Lung (tissue), 11 donors: ENCODE measurements at regions not wholly inside any gene's neighbourhood (a gene's known extent, or its start where the extent isn't known, plus 50 kb on each side); places are given as distances from the start of the nearest gene placed in this dataset.

Source experiments
- ATAC-seq: fragments of 200-7000 bp; cut with Tn5 transposase; one replicate; pipeline ENCODE4 v1.9.1; 2020; ENCODE audit warnings: moderate number of reproducible peaks; ENCODE audit not compliant: insufficient read depth, low FRiP score
- DNase-seq, 3 donors: peaks; one replicate each; pipeline ENCODE4 v3.0.0-alpha.2; 2013 to 2017
- H3K27ac ChIP-seq, 2 donors: one replicate each; pipeline ENCODE4 v1.5.1; 2013; ENCODE audit warnings: mild to moderate bottlenecking in 2 of 2, moderate library complexity in 2 of 2, control low read depth in 1 of 2, inconsistent platforms in 1 of 2, low read depth in 1 of 2, low read length in 1 of 2
- H3K27me3 ChIP-seq, 3 donors: one replicate each; pipeline ENCODE4 v1.5.1; 2013; ENCODE audit warnings: low read length in 2 of 3; ENCODE audit not compliant: control insufficient read depth in 3 of 3, insufficient read depth in 3 of 3
- H3K36me3 ChIP-seq, 4 donors: one replicate each; pipeline ENCODE4 v1.5.1; 2013; ENCODE audit warnings: low read length in 4 of 4, mild to moderate bottlenecking in 1 of 4, moderate library complexity in 1 of 4; ENCODE audit not compliant: control insufficient read depth in 4 of 4, insufficient read depth in 4 of 4
- H3K4me1 ChIP-seq, 5 donors: one replicate each; pipeline ENCODE4 v1.5.1; 2013; ENCODE audit warnings: low read length in 5 of 5, mild to moderate bottlenecking in 2 of 5, moderate library complexity in 1 of 5; ENCODE audit not compliant: control insufficient read depth in 5 of 5, insufficient read depth in 5 of 5
- H3K4me3 ChIP-seq: one replicate; pipeline ENCODE4 v1.5.1; 2013; ENCODE audit warnings: mild to moderate bottlenecking, control low read depth, moderate library complexity
- H3K9ac ChIP-seq, 2 donors: one replicate each; pipeline ENCODE4 v1.5.1; 2013; ENCODE audit warnings: low read length in 2 of 2, control low read depth in 1 of 2; ENCODE audit not compliant: insufficient read depth in 1 of 2
- H3K9me3 ChIP-seq, 4 donors: one replicate each; pipeline ENCODE4 v1.5.1; 2013; ENCODE audit warnings: low read length in 3 of 4, mild to moderate bottlenecking in 1 of 4, moderate library complexity in 1 of 4; ENCODE audit not compliant: control insufficient read depth in 4 of 4, insufficient read depth in 3 of 4
- CTCF ChIP-seq: IDR thresholded peaks from 2 replicates; pipeline ENCODE4 v1.5.1; 2012; ENCODE audit warnings: mild to moderate bottlenecking; ENCODE audit errors: control extremely low read depth, extremely low read depth
- WGBS, 2 donors: extraction: QIAGEN DNeasy Blood & Tissue Kit; methylation state at CpG; one replicate each; pipeline ENCODE4 v1.1.7; 2013; 5-methylcytosine and 5-hydroxymethylcytosine counted together
- donor health status: control.
- donor health status: control.
- donor health status: Bipolar disorder and iron deficiency.
- donor health status: healthy.
- donor health status: DM: yes; HTN: yes; CAD: no.

- no peak for DNase-seq
- Histone ChIP-seq H3K4me3 (no peak overlapping the region), H3K9ac (no peak overlapping the region), H3K27me3 (no peaks in the 10 kb centered on the region), H3K27ac (no peak overlapping the region), H3K36me3 (no peaks in the 10 kb centered on the region), H3K4me1 (no peaks in the 10 kb centered on the region), H3K9me3 (no peaks in the 10 kb centered on the region)
- no peak for ATAC-seq
- no peak for TF ChIP-seq CTCF
- 88 to 90% methylated on average over 3 of the region's 3 CpGs for WGBS, 2 donors
Measured at GRCh38 chr19:28718909-28719308, 494.0 kb downstream of the UQCRFS1 start.

- no peak for TF ChIP-seq CTCF
- no peak overlapping the region for H3K9ac ChIP-seq
- no peak overlapping the region for H3K4me3 ChIP-seq
- no peaks in the 10 kb centered on the region for H3K36me3 ChIP-seq
- WGBS, 2 donors, result 88 to 91% methylated on average over 3 of the region's 3 CpGs
- H3K27ac ChIP-seq, result no peak overlapping the region
- DNase-seq, result no peak
- H3K9me3 ChIP-seq, result no peaks in the 10 kb centered on the region
- H3K4me1 ChIP-seq, result no peaks in the 10 kb centered on the region
- ATAC-seq, result no peak
- peaks cover 0 to 2% (median 0%) of the 10 kb centered on the region in 3 donors for H3K27me3 ChIP-seq
Measured at GRCh38 chr19:28715157-28715556, 497.8 kb downstream of the UQCRFS1 start.

GRCh38 chr19:28711411-28711810 lies 501.5 kb downstream of the UQCRFS1 start:
- no peak for DNase-seq
- Histone ChIP-seq H3K9me3 (no peaks in the 10 kb centered on the region), H3K4me3 (no peak overlapping the region), H3K9ac (no peak overlapping the region), H3K27me3 (peaks cover 0 to 2% (median 0%) of the 10 kb centered on the region in 3 donors), H3K27ac (no peak overlapping the region), H3K36me3 (no peaks in the 10 kb centered on the region), H3K4me1 (no peaks in the 10 kb centered on the region)
- no peak for TF ChIP-seq CTCF
- 72 to 78% methylated on average over 3 of the region's 3 CpGs for WGBS, 2 donors
- ATAC-seq, result no peak

- Histone ChIP-seq H3K27ac (no peak overlapping the region), H3K4me3 (no peak overlapping the region), H3K27me3 (peaks cover 0 to 2% (median 0%) of the 10 kb centered on the region in 3 donors), H3K36me3 (no peaks in the 10 kb centered on the region), H3K9me3 (no peaks in the 10 kb centered on the region), H3K4me1 (no peaks in the 10 kb centered on the region), H3K9ac (no peak overlapping the region)
- DNase-seq (peak in 2 of 3 donors; percentile 73 to 81), ATAC-seq (no peak)
- 0% methylated on average over 3 of the region's 3 CpGs for WGBS, 2 donors
- peak; percentile 46 for TF ChIP-seq CTCF
Measured at GRCh38 chr19:28710278-28710677, 502.7 kb downstream of the UQCRFS1 start.
